ENCODE measurements at regions not wholly inside any gene's neighbourhood (a gene's known extent, or its start where the extent isn't known, plus 50 kb on each side); places are given as distances from the start of the nearest gene placed in this dataset.

DNA sequence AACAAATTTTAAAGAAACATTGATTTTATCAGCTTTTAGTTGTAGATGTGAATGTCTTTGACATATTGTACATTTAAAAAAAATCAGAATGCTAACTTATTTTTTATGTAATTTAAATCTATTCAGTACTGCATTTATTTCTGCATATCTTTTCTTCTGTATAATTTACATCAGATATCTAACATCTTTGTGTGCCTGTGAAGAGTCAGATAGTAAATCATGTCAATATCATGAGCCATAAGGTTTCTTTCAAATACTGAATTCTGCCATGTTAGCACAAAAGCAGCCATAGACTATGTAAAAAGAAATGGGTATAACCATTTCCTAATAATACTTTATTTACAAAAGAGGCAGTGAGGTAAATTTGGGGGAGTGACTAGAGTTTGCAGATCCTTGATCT lies 1829.2 kb downstream of the NCAM2 start:
- no peak for TF ChIP-seq CTCF (IDR thresholded peaks at IDR 0.05; ENCODE audit: insufficient read depth, low read length, poor library complexity, severe bottlenecking)

DNA sequence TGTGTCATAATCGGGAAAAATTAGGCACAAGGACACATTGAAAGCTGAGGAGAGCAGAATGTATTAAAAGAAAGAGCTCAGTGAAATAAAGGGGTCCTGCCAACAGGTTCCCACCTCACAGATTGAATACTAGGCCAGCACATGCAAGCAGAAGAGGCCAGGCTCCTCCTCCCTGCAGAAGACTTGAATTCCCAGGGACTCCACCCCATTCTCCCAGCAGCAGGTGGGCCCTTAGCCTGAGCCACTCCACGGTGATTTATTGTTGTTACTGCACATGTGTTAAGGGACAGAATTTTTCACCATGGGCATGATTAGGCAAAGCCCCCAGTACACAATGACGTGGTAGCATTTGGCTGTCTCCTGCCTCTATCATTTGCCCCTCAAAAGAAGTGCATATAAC lies 1844.7 kb downstream of the NCAM2 start:
- no peak for TF ChIP-seq CTCF (IDR thresholded peaks at IDR 0.05; ENCODE audit: insufficient read depth, low read length, poor library complexity, severe bottlenecking)
- no peaks in the 10 kb centered on the region for H3K36me3 ChIP-seq (ENCODE audit: control insufficient read depth, insufficient read depth, low read length)
- no peak overlapping the region for H3K4me3 ChIP-seq (replicated peaks; ENCODE audit: low read depth, low read length)
- no peaks in the 10 kb centered on the region for H3K27me3 ChIP-seq (replicated peaks; ENCODE audit: control insufficient read depth, insufficient read depth, low read length)
- no peak for DNase-seq (ENCODE audit: extremely low read depth, insufficient read length)

More for the DNA sequence above, 1829.2 kb downstream of the NCAM2 start:
- Histone ChIP-seq H3K27me3 (replicated peaks; ENCODE audit: control insufficient read depth, insufficient read depth, low read length) (no peaks in the 10 kb centered on the region), H3K36me3 (ENCODE audit: control insufficient read depth, insufficient read depth, low read length) (no peaks in the 10 kb centered on the region), H3K4me3 (replicated peaks; ENCODE audit: low read depth, low read length) (no peak overlapping the region)
- no peak for DNase-seq (ENCODE audit: extremely low read depth, insufficient read length)

GRCh38 chr21:22855581-22855980 lies 1857.4 kb downstream of the NCAM2 start:
- no peak for TF ChIP-seq CTCF (IDR thresholded peaks at IDR 0.05; ENCODE audit: insufficient read depth, low read length, poor library complexity, severe bottlenecking)
- no peak for DNase-seq (ENCODE audit: extremely low read depth, insufficient read length)

GRCh38 chr21:22871692-22872091 lies 1873.5 kb downstream of the NCAM2 start:
- no peak for DNase-seq (ENCODE audit: extremely low read depth, insufficient read length)
- Histone ChIP-seq H3K36me3 (ENCODE audit: control insufficient read depth, insufficient read depth, low read length) (no peaks in the 10 kb centered on the region), H3K4me3 (replicated peaks; ENCODE audit: low read depth, low read length) (no peak overlapping the region), H3K27me3 (replicated peaks; ENCODE audit: control insufficient read depth, insufficient read depth, low read length) (no peaks in the 10 kb centered on the region)
- no peak for TF ChIP-seq CTCF (IDR thresholded peaks at IDR 0.05; ENCODE audit: insufficient read depth, low read length, poor library complexity, severe bottlenecking)

More at GRCh38 chr21:22855581-22855980, 1857.4 kb downstream of the NCAM2 start:
- Histone ChIP-seq H3K27me3 (replicated peaks; ENCODE audit: control insufficient read depth, insufficient read depth, low read length) (no peaks in the 10 kb centered on the region), H3K36me3 (ENCODE audit: control insufficient read depth, insufficient read depth, low read length) (no peaks in the 10 kb centered on the region), H3K4me3 (replicated peaks; ENCODE audit: low read depth, low read length) (no peak overlapping the region)

DNA sequence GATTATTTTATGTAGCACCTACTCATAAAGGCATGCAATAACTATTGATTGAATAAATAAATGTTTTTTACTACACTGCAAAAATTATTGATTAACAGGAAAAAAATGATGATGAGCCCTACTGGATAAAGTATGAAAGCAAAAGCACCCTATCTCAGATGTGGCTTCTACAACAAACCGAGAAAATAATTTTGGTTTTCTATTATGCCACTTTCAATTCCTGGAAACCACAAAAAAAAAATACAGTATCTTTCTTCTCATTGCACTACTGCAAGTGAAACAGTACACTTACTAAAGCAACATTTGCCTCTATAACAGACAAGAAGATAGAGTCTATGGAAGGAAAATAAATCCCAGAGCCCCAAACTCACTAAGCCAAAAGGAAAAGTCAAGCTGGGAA lies 1882.4 kb downstream of the NCAM2 start:
- H3K27me3 ChIP-seq (replicated peaks; ENCODE audit: control insufficient read depth, insufficient read depth, low read length) = no peaks in the 10 kb centered on the region
- H3K36me3 ChIP-seq (ENCODE audit: control insufficient read depth, insufficient read depth, low read length) = no peaks in the 10 kb centered on the region
- TF ChIP-seq CTCF (IDR thresholded peaks at IDR 0.05; ENCODE audit: insufficient read depth, low read length, poor library complexity, severe bottlenecking) = no peak
- no peak overlapping the region for H3K4me3 ChIP-seq (replicated peaks; ENCODE audit: low read depth, low read length)
- no peak for DNase-seq (ENCODE audit: extremely low read depth, insufficient read length)

DNA sequence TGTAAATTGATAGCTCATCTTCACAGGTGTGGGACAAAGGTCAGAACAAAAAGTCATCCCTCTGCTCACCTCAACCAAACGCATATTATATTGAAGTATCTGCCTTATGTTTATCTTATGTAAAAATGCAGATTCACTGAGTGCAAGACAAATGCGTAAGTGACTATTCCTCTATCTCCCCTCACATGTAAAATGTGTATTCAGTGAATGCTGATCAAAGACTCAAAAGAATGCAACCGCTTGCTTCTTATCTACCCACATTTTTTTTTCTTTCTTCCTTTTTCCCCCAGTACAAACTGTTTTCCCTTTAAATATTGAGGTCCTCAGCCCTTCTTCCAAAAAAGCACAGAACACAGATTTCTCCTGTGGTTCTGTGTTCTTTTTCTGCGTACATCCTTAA lies 1882.9 kb downstream of the NCAM2 start:
- no peak for DNase-seq (ENCODE audit: extremely low read depth, insufficient read length)
- H3K36me3 ChIP-seq (ENCODE audit: control insufficient read depth, insufficient read depth, low read length) = no peaks in the 10 kb centered on the region
- no peaks in the 10 kb centered on the region for H3K27me3 ChIP-seq (replicated peaks; ENCODE audit: control insufficient read depth, insufficient read depth, low read length)
- TF ChIP-seq CTCF (IDR thresholded peaks at IDR 0.05; ENCODE audit: insufficient read depth, low read length, poor library complexity, severe bottlenecking) = no peak
- H3K4me3 ChIP-seq (replicated peaks; ENCODE audit: low read depth, low read length) = no peak overlapping the region
